Esophagus muscularis mucosa (tissue), 4 donors: ENCODE measurements at regions not wholly inside any gene's neighbourhood (a gene's known extent, or its start where the extent isn't known, plus 50 kb on each side); places are given as distances from the start of the nearest gene placed in this dataset.

ENCODE experiments used
- CTCF ChIP-seq, 3 experiments: fragments of 200-600 bp in 2 of 3; fragments of 450-650 bp in 1 of 3; sonication (generic) in 2 of 3; IDR thresholded peaks; one replicate each; pipeline ENCODE4 v1.5.1; 2017 to 2019; ENCODE audit warnings: antibody characterized with exemption in 3 of 3, mild to moderate bottlenecking in 2 of 3, moderate library complexity in 1 of 3
- EP300 ChIP-seq: sonication (generic); formaldehyde crosslinking; IDR thresholded peaks from one replicate; pipeline ENCODE4 v1.6.1; 2017; ENCODE audit warnings: antibody characterized with exemption
- POLR2AphosphoS5 ChIP-seq, 2 donors: sonication (generic); formaldehyde crosslinking; IDR thresholded peaks; one replicate each; pipeline ENCODE4 v1.6.1; 2017; ENCODE audit warnings: antibody characterized with exemption in 2 of 2

- no peak for TF ChIP-seq POLR2AphosphoS5 (IDR thresholded peaks at IDR 0.05)
- no peak for TF ChIP-seq CTCF (IDR thresholded peaks at IDR 0.05)
- no peak for TF ChIP-seq EP300
These were observed 161.5 kb downstream of the TOMM20 start for GRCh38 chr1:234967121-234967520.
